HS-5 (cell line): ENCODE measurements at regions not wholly inside any gene's neighbourhood (a gene's known extent, or its start where the extent isn't known, plus 50 kb on each side); places are given as distances from the start of the nearest gene placed in this dataset.

Experiments
- DNase-seq: peaks from one replicate; pipeline ENCODE4 v3.0.0-alpha.2; 2012; ENCODE audit warnings: low read depth

GRCh38 chr18:24791751-24792545 is 331.5 kb downstream of the HRH4 start:
- DNase-seq, result no peak

GRCh38 chr18:24793742-24794141 is 333.3 kb downstream of the HRH4 start:
- DNase-seq, result no peak

- no peak for DNase-seq
Measured at GRCh38 chr18:24795129-24795528, 334.7 kb downstream of the HRH4 start.

GRCh38 chr18:24797981-24798380 is 337.5 kb downstream of the HRH4 start:
- no peak for DNase-seq

- no peak for DNase-seq
Measured at GRCh38 chr18:24799176-24799575, 338.7 kb downstream of the HRH4 start.

GRCh38 chr18:24799720-24800119 is 339.3 kb downstream of the HRH4 start:
- no peak for DNase-seq

- DNase-seq, result no peak
Measured at GRCh38 chr18:24801001-24801400, 340.6 kb downstream of the HRH4 start.

- no peak for DNase-seq
Measured at GRCh38 chr18:24802456-24802855, 342.0 kb downstream of the HRH4 start.

GRCh38 chr18:24805156-24805555 is 344.7 kb downstream of the HRH4 start:
- no peak for DNase-seq

- DNase-seq, result no peak
Measured at GRCh38 chr18:24809173-24809950, 348.9 kb downstream of the HRH4 start.

- no peak for DNase-seq
Measured at GRCh38 chr18:24810561-24811305, 350.3 kb downstream of the HRH4 start.

- DNase-seq, result no peak
Measured at GRCh38 chr18:24811950-24812681, 351.7 kb downstream of the HRH4 start.

- no peak for DNase-seq
Measured at GRCh38 chr18:24814521-24814920, 354.1 kb downstream of the HRH4 start.

GRCh38 chr18:24817150-24817549 is 356.7 kb downstream of the HRH4 start:
- DNase-seq, result no peak

- no peak for DNase-seq
Measured at GRCh38 chr18:24817587-24818371, 357.3 kb downstream of the HRH4 start.

GRCh38 chr18:24818441-24818840 is 358.0 kb downstream of the HRH4 start:
- DNase-seq, result no peak

- DNase-seq, result no peak
Measured at GRCh38 chr18:24819141-24819890, 358.9 kb downstream of the HRH4 start.

GRCh38 chr18:24825397-24825796 is 365.0 kb downstream of the HRH4 start:
- DNase-seq, result no peak

- DNase-seq, result no peak
Measured at GRCh38 chr18:24826605-24827004, 366.2 kb downstream of the HRH4 start.

GRCh38 chr18:24827501-24827900 is 367.1 kb downstream of the HRH4 start:
- DNase-seq, result no peak
